Vagina (tissue), 2 donors: ENCODE measurements at regions not wholly inside any gene's neighbourhood (a gene's known extent, or its start where the extent isn't known, plus 50 kb on each side); places are given as distances from the start of the nearest gene placed in this dataset.

ENCODE experiments used
- CTCF ChIP-seq, 3 experiments: fragments of 450-650 bp in 2 of 3; fragments of 200-600 bp in 1 of 3; sonication (generic) in 1 of 3; IDR thresholded peaks; one replicate each; pipeline ENCODE4 v1.5.1; 2017 to 2019; ENCODE audit warnings: antibody characterized with exemption in 3 of 3, mild to moderate bottlenecking in 2 of 3, moderate library complexity in 2 of 3
- POLR2AphosphoS5 ChIP-seq, 2 donors: sonication (generic); formaldehyde crosslinking; IDR thresholded peaks; one replicate each; pipeline ENCODE4 v1.9.0; 2017; ENCODE audit warnings: antibody characterized with exemption in 2 of 2, mild to moderate bottlenecking in 2 of 2, low read depth in 1 of 2; ENCODE audit not compliant: insufficient read depth in 1 of 2

GRCh38 chr6:141445928-141446628, 686.6 kb upstream of the GJE1 start:
- TF ChIP-seq CTCF (IDR thresholded peaks at IDR 0.05) (no peak), POLR2AphosphoS5 (IDR thresholded peaks at IDR 0.05; ENCODE audit: insufficient read depth in 1 of 2, low read depth in 1 of 2) (no peak)
